ENCODE measurements at regions not wholly inside any gene's neighbourhood (a gene's known extent, or its start where the extent isn't known, plus 50 kb on each side); places are given as distances from the start of the nearest gene placed in this dataset.

- Histone ChIP-seq H3K9me3 (no peaks in the 10 kb centered on the region), H3K4me3 (no peak overlapping the region), H3K36me3 (ENCODE audit: low read depth) (no peaks in the 10 kb centered on the region), H3K4me1 (ENCODE audit: low read depth) (no peaks in the 10 kb centered on the region)
- intact Hi-C loops (cut with DNase I, micrococcal nuclease): no loop called here
- ATAC-seq: peak; percentile 56
- TF ChIP-seq, protein P1, sequence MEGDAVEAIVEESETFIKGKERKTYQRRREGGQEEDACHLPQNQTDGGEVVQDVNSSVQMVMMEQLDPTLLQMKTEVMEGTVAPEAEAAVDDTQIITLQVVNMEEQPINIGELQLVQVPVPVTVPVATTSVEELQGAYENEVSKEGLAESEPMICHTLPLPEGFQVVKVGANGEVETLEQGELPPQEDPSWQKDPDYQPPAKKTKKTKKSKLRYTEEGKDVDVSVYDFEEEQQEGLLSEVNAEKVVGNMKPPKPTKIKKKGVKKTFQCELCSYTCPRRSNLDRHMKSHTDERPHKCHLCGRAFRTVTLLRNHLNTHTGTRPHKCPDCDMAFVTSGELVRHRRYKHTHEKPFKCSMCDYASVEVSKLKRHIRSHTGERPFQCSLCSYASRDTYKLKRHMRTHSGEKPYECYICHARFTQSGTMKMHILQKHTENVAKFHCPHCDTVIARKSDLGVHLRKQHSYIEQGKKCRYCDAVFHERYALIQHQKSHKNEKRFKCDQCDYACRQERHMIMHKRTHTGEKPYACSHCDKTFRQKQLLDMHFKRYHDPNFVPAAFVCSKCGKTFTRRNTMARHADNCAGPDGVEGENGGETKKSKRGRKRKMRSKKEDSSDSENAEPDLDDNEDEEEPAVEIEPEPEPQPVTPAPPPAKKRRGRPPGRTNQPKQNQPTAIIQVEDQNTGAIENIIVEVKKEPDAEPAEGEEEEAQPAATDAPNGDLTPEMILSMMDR (IDR thresholded peaks at IDR 0.05): no peak
- DNase-seq: peak in 2 of 3 donors; percentile 38 to 41
These were observed 100.2 kb downstream of the PERP start for GRCh38 chr6:138007014-138007472.

GRCh38 chr6:138008791-138009190, 98.4 kb downstream of the PERP start:
- TF ChIP-seq, protein P1 (IDR thresholded peaks at IDR 0.05): no peak
- no peaks in the 10 kb centered on the region for H3K4me1 ChIP-seq (ENCODE audit: low read depth)
- no peaks in the 10 kb centered on the region for H3K9me3 ChIP-seq
- no peak for ATAC-seq
- intact Hi-C loops (cut with DNase I, micrococcal nuclease): no loop called here
- H3K4me3 ChIP-seq: no peak overlapping the region
- no peaks in the 10 kb centered on the region for H3K36me3 ChIP-seq (ENCODE audit: low read depth)
- no peak for DNase-seq

DNA sequence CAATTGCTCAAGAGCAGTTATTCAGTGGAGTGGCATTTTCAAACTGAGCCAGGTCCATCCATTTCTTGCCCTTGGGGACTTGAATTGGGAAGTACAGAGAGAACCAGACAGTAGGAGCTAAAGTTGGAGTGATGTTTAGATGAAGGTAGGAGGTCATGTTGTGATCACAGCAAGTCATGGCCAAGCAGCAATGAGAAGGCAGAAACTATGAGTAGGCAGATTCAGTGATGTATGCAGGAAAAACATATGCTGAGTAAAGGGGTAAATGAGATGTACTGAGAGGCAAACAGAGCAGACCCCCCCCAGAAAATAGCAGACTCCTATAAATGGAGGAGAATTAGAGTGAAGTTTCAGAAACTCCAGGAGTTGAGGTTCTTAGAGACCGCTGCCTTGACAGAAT, 95.8 kb downstream of the PERP start:
- ATAC-seq (no peak), DNase-seq (no peak)
- Histone ChIP-seq H3K4me1 (ENCODE audit: low read depth) (no peaks in the 10 kb centered on the region), H3K36me3 (ENCODE audit: low read depth) (no peaks in the 10 kb centered on the region), H3K9me3 (no peaks in the 10 kb centered on the region), H3K4me3 (no peak overlapping the region)
- intact Hi-C loops (cut with DNase I, micrococcal nuclease): no loop called here
- TF ChIP-seq, protein P1 (IDR thresholded peaks at IDR 0.05): no peak

- Histone ChIP-seq H3K36me3 (ENCODE audit: low read depth) (no peaks in the 10 kb centered on the region), H3K4me3 (no peak overlapping the region), H3K4me1 (ENCODE audit: low read depth) (no peaks in the 10 kb centered on the region), H3K9me3 (no peaks in the 10 kb centered on the region)
- intact Hi-C loops (cut with DNase I, micrococcal nuclease): no loop called here
- DNase-seq: peak in 1 of 3 donors; percentile 77
- ATAC-seq: peak; percentile 69
- TF ChIP-seq, protein P1 (IDR thresholded peaks at IDR 0.05): no peak
These were observed 94.5 kb downstream of the PERP start for GRCh38 chr6:138012682-138013081.

DNA sequence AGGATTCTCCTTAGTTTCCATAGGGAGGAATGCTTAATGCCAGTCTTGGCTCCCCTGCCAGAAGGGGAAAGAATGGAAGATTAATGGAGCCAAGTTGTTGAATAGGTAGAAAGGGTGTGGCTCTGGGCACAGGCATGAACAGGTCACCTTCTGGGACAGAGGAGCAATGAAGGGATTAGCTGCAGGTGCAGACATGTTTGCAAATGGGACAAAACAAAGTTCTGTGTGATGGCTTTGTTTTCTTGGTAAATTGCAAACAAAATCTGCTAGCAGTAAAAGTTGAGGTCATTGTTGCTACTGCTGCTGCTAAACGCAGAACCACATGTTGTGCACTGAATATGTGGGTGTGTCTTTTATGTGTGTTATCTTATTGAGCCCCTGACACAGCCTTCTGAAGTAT, 93.3 kb downstream of the PERP start:
- no peaks in the 10 kb centered on the region for H3K9me3 ChIP-seq
- TF ChIP-seq, protein P1 (IDR thresholded peaks at IDR 0.05): no peak
- no peaks in the 10 kb centered on the region for H3K4me1 ChIP-seq (ENCODE audit: low read depth)
- ATAC-seq (peak; percentile 59), DNase-seq (no peak)
- H3K4me3 ChIP-seq: no peak overlapping the region
- no peaks in the 10 kb centered on the region for H3K36me3 ChIP-seq (ENCODE audit: low read depth)
- intact Hi-C loops (cut with DNase I, micrococcal nuclease): no loop called here

DNA sequence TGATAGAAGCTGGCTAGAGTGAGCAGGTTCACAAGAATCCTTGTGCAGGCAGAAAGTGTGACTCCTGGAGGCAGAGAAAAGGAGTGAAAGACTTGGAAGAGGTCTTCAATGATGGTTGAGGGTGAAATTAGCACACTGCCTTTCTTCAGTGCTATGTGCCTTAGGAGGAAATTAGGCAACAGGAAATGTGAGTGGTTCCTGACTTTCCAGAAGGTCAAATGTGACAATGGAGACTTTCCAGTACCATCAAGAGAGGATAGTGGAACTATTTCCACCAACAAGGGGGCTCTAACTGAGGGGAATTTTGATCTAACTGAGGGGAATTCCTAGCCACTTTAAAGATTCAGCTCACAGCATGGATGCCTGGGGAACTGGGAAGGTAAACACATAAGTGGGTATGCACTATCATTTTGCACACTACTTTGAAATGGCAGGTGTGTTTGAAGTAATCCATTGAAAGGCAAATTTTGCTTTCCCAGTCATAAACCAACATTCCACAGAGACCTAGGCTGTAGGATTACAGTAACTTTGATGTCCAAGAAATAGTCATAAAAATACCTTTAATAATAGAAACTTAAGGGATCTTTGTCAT, 90.0 kb downstream of the PERP start:
- TF ChIP-seq, protein P1 (IDR thresholded peaks at IDR 0.05): no peak
- H3K36me3 ChIP-seq (ENCODE audit: low read depth): no peaks in the 10 kb centered on the region
- H3K9me3 ChIP-seq: no peaks in the 10 kb centered on the region
- DNase-seq: no peak
- no peak for ATAC-seq
- H3K4me1 ChIP-seq (ENCODE audit: low read depth): no peaks in the 10 kb centered on the region
- H3K4me3 ChIP-seq: no peak overlapping the region
- intact Hi-C loops (cut with DNase I, micrococcal nuclease): no loop called here

Data from mucosa of descending colon (tissue), 3 donors.